WTC11 (cell line): ENCODE measurements at regions not wholly inside any gene's neighbourhood (a gene's known extent, or its start where the extent isn't known, plus 50 kb on each side); places are given as distances from the start of the nearest gene placed in this dataset.

ENCODE experiments used
- CTCF ChIP-seq: fragments of 200-600 bp; IDR thresholded peaks from 2 replicates; pipeline ENCODE4 v1.8.0; 2022; ENCODE audit warnings: antibody characterized with exemption
- JUN ChIP-seq: sonication (generic); formaldehyde crosslinking; IDR thresholded peaks from 2 replicates; pipeline ENCODE4 v1.8.0; 2023; ENCODE audit warnings: mild to moderate bottlenecking, missing genetic modification reagents
- NFYB ChIP-seq: sonication (generic); formaldehyde crosslinking; conservative IDR thresholded peaks from 2 replicates; pipeline ENCODE4 v1.8.0; 2022; ENCODE audit warnings: low read depth, missing genetic modification reagents
- ZBTB21 ChIP-seq: sonication (generic); formaldehyde crosslinking; IDR thresholded peaks from 2 replicates; pipeline ENCODE4 v1.8.1; 2023; ENCODE audit warnings: mild to moderate bottlenecking, missing genetic modification reagents, borderline replicate concordance
- ZNF232 ChIP-seq: sonication (generic); formaldehyde crosslinking; IDR thresholded peaks from 2 replicates; pipeline ENCODE4 v1.8.0; 2022; ENCODE audit warnings: mild to moderate bottlenecking, missing genetic modification reagents

GRCh38 chr17:68196394-68197090, 51.3 kb upstream of the AMZ2 start:
- no peak for TF ChIP-seq ZBTB21 (CRISPR knock-in tag)
- no peak for TF ChIP-seq ZNF232 (CRISPR knock-in tag)
- no peak for TF ChIP-seq CTCF
- TF ChIP-seq NFYB, result no peak
- TF ChIP-seq JUN (CRISPR knock-in tag), result no peak
